NCI-H1105 treated with DMSO at 0.1 percent for 48 hours (cell line): ENCODE measurements at regions not wholly inside any gene's neighbourhood (a gene's known extent, or its start where the extent isn't known, plus 50 kb on each side); places are given as distances from the start of the nearest gene placed in this dataset.
"Not testable (repeated sequence)": the region's sequence is repeated elsewhere in the genome, so short reads cannot be mapped to it uniquely, and the experiment has no call there.

ENCODE experiments used
- DNase-seq: peaks from one replicate; lab custom pipeline; 2025; lab: John Stamatoyannopoulos, UW

- no peak for DNase-seq
Measured at GRCh38 chr2:143856978-143857377, 662.9 kb downstream of the ZEB2 start.

- no peak for DNase-seq
Measured at GRCh38 chr2:143852759-143853158, 667.2 kb downstream of the ZEB2 start.

- no peak for DNase-seq
Measured at GRCh38 chr2:143850084-143850483, 669.8 kb downstream of the ZEB2 start.

DNA sequence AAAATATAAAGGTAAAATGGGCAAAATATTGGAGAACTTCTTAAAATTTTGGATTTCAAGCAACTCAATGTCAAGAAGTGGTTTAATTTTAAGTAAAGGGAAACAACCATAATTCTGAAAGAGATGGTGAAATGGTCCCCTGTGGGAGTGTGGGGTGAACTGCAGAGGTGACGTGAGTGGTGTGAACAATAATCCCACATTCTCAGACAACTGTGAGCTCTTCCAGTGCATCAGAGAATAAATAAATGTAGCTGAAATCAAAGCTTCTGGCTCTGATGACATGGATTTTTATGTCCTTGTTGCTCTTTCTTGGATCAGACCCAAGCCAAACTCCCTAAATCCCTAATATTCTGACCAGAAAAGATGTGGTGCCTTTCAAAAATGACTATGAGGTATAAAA, 672.7 kb downstream of the ZEB2 start:
- DNase-seq = no peak

- no peak for DNase-seq
Measured at GRCh38 chr2:143844986-143845385, 674.9 kb downstream of the ZEB2 start.

DNA sequence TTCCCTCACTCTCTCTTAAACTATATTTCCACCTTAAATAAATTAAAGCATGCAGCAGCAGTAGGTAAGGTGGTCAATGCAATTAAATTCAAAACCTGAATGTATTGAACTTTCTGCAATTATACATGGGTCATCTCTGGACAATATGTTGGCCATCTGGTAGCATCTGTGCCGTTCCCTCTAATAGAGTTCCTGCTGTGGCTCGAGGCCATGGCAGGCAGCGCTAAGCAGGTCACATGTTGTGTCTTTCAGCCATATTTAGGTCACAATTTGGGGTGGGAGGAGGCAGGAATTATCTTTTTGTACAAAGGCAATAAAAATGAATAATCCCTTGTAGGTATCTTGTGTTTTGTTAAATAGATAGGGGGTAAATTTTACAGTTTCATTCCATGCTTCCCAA, 676.2 kb downstream of the ZEB2 start:
- no peak for DNase-seq

- DNase-seq = no peak
Measured at GRCh38 chr2:143842836-143843235, 677.1 kb downstream of the ZEB2 start.

- no peak for DNase-seq
Measured at GRCh38 chr2:143841935-143842334, 678.0 kb downstream of the ZEB2 start.

DNA sequence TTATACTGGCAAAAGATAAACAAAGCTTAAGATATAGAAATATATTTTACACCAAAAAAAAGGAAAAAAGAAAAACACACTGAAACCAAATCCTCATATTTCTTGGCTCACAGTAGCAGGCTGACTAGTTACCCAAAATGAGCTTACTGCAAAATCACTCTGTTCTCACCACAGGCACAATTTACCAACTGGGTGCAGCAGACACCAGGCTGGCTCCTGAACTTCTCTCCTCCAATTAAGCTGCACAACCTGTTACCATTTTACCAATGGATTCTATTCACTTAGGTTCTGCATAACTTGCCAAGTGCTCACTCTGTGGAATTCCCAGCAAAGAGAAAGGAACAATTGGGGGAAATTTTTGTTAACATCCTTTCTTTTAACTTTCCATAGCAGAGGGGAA, 679.3 kb downstream of the ZEB2 start:
- DNase-seq = no peak

DNA sequence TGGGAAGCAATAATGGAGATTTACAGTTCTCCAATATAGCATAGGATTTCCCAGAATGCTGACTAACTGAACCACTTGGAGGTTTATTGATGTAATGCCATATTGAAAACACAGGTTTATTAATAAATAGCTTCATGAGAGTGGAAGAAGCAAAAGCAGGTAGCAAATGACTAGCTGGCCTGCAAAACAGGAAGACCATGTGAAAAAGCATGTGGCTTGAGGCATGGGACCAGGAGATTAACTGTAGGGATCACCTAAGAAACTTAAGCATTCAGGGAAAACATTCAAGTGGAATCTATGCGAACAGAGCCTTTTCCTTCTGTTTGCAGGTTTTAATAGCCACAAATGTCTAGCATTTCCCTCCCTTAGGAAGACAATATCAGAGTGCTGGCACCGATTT, 679.7 kb downstream of the ZEB2 start:
- DNase-seq = no peak

GRCh38 chr2:143839456-143839855, 680.5 kb downstream of the ZEB2 start:
- no peak for DNase-seq

DNA sequence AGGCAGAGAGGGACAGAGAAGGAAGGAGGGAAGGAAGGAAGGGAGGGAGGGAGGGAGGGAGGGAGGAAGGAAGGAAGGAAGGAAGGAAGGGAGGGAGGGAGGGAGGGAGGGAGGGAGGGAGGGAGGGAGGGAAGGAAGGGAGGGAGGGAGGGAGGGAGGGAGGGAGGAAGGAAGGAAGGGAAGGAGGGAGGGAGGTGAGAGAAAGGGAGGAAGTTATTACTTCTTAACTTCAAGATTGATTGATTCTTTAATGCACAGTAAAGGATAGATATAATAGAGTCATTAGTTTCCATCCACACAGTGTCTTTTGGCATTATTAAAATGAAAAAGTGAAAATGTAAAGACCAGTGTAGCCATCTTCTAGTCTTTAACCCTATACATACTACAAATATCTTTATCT, 682.9 kb downstream of the ZEB2 start:
- DNase-seq = not testable (repeated sequence)

DNA sequence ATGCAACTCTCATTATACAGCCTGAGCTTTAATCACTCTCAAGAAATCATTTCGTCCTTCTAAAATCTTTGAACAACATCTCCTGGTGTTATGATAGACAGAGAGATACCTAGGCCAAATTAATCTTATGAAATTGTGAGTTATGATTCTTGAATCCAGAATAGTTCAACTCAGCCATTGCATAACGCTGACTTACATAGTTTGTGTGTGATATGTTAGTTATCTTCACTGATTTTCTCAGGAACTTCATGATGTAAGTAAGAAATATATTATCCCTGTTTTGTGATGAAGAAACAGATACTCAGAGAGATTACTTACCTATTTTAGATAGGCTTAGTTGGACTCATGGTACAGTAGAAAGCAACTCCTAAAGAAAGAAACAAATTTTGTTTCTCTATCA, 684.4 kb downstream of the ZEB2 start:
- no peak for DNase-seq

DNA sequence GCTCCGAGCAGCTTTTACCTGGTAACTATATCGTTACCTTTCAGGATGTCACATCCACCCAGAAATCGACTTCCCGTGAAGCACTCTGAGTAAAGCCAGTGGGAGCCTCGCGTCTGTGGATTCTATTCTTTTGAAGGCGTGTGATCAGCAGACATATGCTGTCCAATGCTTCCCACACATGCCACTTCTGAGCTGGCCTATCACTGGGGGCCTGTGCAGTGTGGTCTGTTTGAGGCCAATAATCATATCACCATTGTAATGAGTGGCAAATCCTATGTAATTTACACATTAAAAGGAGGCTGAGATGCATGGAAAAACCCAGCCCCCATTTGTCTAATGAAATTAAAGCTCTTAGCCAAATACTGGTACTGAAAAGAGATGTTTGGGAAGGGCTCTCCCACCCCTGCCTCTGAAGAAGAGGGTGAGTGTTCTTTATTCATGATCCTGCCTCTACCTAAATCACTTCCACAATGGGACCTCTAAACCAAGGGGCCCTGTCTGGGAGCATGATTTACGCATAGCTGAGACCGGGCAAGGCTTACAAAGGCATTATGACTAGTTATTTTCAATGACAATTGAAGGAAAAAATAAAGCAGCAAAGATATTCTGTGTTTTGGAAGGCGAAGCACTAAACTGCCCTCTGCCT, 686.8 kb downstream of the ZEB2 start:
- DNase-seq = no peak

DNA sequence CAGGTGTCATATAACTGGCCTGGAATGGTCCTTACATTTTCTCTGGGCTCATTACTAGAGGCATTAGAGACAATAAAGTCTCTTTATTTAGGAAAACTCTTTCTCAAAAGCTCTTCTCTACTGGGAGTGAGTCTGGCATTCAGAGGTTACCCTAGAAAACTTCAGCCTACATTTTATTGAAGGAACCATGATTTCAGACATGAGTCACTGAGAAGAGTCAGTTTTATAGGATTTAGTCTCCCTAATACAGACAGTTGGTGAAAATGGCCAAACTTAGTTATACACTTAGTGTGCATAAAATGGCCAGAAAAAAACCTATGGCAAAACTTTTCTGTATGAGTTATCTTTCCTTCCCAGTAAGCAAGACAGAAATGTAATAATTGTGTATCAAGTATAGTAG, 689.4 kb downstream of the ZEB2 start:
- no peak for DNase-seq

DNA sequence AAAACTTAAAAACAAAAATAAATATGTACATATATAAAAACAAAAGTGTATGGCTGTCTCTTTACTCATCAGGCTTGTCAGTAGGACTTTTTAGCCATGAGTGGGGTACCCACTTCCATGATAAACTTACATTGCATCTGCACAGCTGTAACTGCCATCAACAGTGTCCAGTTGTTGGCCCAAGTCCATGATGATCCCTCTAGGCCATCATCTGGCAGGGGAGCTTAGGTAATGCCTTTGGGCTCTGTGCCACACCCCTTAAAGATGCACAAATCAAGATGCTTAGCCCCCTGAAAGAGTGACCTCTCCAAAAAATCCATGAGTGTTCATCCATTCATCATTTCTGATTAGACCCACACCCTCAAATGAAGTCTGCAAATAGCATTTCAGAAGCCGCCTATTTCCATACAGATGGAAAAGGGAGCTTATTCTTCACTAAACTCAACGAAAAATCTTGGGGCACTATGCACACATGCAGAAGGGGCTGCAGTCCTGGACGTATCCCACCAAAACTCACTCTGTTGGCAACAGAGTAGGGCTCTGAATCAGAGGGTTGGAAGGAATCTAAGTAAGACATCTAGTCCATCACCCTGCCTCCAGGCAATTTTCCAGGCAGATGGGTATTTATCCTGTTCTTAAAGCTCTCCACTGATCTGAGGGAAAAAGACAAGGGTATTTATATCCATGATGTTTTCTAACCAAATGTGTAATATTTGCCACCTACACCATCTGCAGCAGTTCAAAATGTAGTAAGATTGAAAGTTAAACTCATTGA, 691.0 kb downstream of the ZEB2 start:
- no peak for DNase-seq

- DNase-seq = no peak
Measured at GRCh38 chr2:143824791-143825190, 695.1 kb downstream of the ZEB2 start.

DNA sequence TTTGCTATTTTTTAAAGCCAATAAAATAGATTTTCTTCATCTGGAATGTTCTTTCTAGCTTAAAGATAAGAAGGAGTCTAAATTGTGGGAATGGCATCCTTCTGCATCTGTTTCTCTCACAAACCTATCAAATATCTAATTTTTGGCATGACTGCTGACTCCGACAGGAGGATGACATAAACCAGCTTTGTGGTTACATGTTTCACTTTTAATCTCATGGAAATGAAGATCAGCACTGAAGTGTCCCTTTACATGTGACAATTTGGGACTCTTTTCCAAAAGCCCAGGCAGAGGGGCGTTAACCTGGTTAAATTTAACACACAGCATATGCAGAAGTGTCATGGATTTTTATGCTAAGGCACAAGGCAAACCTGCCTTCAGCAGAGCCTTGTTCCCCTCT, 694.7 kb downstream of the ARHGAP15 start:
- DNase-seq = no peak

- DNase-seq = no peak
Measured at GRCh38 chr2:143823296-143823695, 694.1 kb downstream of the ARHGAP15 start.

DNA sequence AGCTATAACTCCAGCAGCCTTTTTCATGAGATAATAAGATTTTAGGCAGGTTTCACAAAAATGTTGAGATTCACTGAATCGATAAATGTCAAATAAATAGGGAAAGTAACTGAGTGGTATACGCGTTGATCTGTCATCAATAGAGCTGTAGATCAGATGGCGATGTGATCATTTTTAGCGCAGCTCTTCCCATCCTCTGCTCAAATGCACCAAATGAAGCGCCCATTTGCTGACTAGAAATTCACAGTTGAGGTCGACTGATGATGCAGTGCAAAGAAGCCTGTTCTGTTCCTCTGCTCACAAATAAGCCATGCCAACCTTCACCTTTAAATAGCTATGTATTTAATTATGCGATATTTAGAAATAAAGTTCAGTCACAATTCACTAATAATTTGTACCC, 693.5 kb downstream of the ARHGAP15 start:
- DNase-seq = no peak

GRCh38 chr2:143819764-143820163, 690.5 kb downstream of the ARHGAP15 start:
- DNase-seq = no peak

- no peak for DNase-seq
Measured at GRCh38 chr2:143819190-143819735, 690.0 kb downstream of the ARHGAP15 start.
